Parathyroid adenoma (tissue), 2 donors: ENCODE measurements at regions not wholly inside any gene's neighbourhood (a gene's known extent, or its start where the extent isn't known, plus 50 kb on each side); places are given as distances from the start of the nearest gene placed in this dataset.

Experiments
- H2AFZ ChIP-seq: fragments of 300-600 bp; sonication (generic); one replicate; pipeline ENCODE4 v1.7.0; 2017; ENCODE audit warnings: antibody characterized with exemption, mild to moderate bottlenecking
- H3K27ac ChIP-seq: fragments of 300-600 bp; sonication (generic); one replicate; pipeline ENCODE4 v1.7.0; 2017
- H3K27me3 ChIP-seq: fragments of 300-600 bp; sonication (generic); one replicate; pipeline ENCODE4 v1.7.0; 2017; ENCODE audit warnings: low read length; ENCODE audit not compliant: control insufficient read depth, insufficient read depth
- H3K36me3 ChIP-seq: fragments of 300-600 bp; sonication (generic); one replicate; pipeline ENCODE4 v1.7.0; 2017; ENCODE audit warnings: low read length; ENCODE audit not compliant: control insufficient read depth, insufficient read depth
- H3K4me1 ChIP-seq: fragments of 300-600 bp; sonication (generic); one replicate; pipeline ENCODE4 v1.7.0; 2017; ENCODE audit warnings: control low read depth
- H3K4me2 ChIP-seq: fragments of 300-600 bp; sonication (generic); one replicate; pipeline ENCODE4 v1.7.0; 2017; ENCODE audit warnings: low read length
- H3K4me3 ChIP-seq: fragments of 300-600 bp; sonication (generic); one replicate; pipeline ENCODE4 v1.7.0; 2017; ENCODE audit warnings: low read depth, low read length
- H3K79me2 ChIP-seq: fragments of 300-600 bp; sonication (generic); one replicate; pipeline ENCODE4 v1.7.0; 2017; ENCODE audit warnings: control low read depth
- H3K9ac ChIP-seq: fragments of 300-600 bp; sonication (generic); one replicate; pipeline ENCODE4 v1.7.0; 2017; ENCODE audit warnings: mild to moderate bottlenecking
- H3K9me3 ChIP-seq: fragments of 300-600 bp; sonication (generic); one replicate; pipeline ENCODE4 v1.7.0; 2017; ENCODE audit warnings: low read length; ENCODE audit not compliant: control insufficient read depth
- CTCF ChIP-seq: fragments of 300-600 bp; sonication (generic); IDR thresholded peaks from one replicate; pipeline ENCODE4 v1.7.0; 2017; ENCODE audit warnings: antibody characterized with exemption, mild to moderate bottlenecking
- donor health status: primary hyperparathyroidism.

DNA sequence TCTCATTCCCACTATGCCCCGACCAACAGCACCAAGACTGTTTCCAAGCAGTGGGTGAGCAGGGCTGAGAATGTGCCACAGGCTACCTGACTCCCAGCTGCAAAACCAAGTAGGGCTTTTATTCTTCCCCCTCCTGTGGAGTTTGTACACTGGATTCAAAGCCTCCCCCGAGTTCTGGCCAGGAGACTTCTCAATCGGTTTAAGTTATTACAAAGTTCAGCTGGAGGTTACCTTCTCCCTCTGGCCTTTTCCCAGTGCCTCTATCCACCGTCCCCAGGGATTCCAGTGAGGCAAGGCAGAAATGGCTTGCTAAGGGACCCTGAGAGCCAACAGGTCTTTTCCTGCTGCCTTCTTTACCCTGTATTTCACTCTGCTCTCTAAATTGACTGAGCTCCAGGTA lies 217.0 kb downstream of the ADGRG6 start:
- no peak overlapping the region for H3K27ac ChIP-seq
- no peak overlapping the region for H3K4me2 ChIP-seq
- no peak for TF ChIP-seq CTCF
- no peak overlapping the region for H2AFZ ChIP-seq
- no peaks in the 10 kb centered on the region for H3K4me1 ChIP-seq
- H3K79me2 ChIP-seq, result no peaks in the 10 kb centered on the region
- H3K9me3 ChIP-seq, result no peaks in the 10 kb centered on the region
- H3K9ac ChIP-seq, result no peak overlapping the region
- no peaks in the 10 kb centered on the region for H3K27me3 ChIP-seq
- H3K4me3 ChIP-seq, result no peak overlapping the region
- H3K36me3 ChIP-seq, result no peaks in the 10 kb centered on the region

DNA sequence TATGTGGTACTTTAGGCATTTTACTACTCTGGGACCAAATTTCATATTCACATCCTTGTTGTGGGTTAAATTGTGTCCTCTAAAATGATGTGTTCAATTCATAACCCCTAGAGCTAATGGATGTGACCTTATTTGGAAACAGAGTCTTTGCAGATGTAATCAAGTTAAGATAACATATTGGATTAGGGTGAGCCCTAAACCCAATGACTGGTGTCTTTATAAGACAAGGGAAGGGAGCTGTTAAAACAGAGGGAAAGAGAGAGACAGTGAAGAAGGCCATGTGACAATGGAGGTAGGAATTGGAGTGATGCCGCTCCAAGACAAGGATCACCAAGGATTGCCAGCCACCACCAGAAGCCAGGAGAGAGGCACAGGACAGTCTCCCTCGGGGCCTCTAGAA lies 220.0 kb downstream of the ADGRG6 start:
- Histone ChIP-seq H3K27ac (no peak overlapping the region), H3K9ac (no peak overlapping the region), H3K36me3 (no peaks in the 10 kb centered on the region), H2AFZ (no peak overlapping the region), H3K9me3 (no peaks in the 10 kb centered on the region), H3K27me3 (no peaks in the 10 kb centered on the region), H3K4me2 (no peak overlapping the region), H3K4me3 (no peak overlapping the region), H3K4me1 (no peaks in the 10 kb centered on the region), H3K79me2 (no peaks in the 10 kb centered on the region)
- no peak for TF ChIP-seq CTCF

DNA sequence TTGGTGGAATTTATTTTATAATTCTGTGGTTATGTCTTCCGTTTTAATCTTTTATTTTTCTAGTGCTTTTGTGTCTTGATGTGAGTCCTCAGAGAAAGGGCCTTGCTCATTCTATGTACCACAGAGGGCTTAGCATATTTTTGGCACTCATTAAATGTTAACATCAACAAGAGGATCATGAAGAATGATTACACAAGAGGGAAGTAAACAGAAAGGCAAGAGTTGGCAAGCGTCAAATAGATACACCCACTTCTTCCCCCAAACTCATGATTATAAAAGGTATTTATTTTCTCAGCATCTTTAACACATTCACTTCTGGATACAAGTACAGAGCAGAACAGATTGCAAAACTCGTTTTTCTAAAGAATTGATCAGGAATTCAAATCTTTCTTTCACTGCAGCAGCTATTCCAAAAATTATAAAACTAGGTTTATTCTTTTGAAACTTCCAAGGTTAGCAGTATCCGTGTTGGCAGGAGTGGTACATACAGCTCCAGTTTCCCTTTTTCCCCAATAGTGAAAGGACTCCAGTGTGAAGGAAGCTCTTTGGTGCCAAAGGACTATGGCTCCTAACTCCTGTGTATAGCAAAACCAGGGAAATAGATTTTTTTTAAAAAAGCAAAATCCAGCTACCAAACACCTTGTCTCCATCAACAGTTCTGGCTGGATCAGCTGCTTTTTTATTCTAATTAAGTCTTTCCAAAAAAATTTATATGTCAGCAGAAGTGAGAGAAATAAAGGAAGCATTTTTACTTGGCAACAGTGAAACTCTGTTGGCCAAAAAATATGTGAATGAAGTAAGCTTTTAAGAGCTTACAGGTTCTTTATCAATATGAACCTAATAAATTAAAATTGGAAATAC lies 221.9 kb downstream of the ADGRG6 start:
- no peak overlapping the region for H3K9ac ChIP-seq
- no peak overlapping the region for H3K4me2 ChIP-seq
- H3K27me3 ChIP-seq, result no peaks in the 10 kb centered on the region
- H3K4me1 ChIP-seq, result no peaks in the 10 kb centered on the region
- H3K4me3 ChIP-seq, result no peak overlapping the region
- H2AFZ ChIP-seq, result no peak overlapping the region
- no peaks in the 10 kb centered on the region for H3K79me2 ChIP-seq
- no peak overlapping the region for H3K27ac ChIP-seq
- no peak for TF ChIP-seq CTCF
- H3K9me3 ChIP-seq, result no peaks in the 10 kb centered on the region
- no peaks in the 10 kb centered on the region for H3K36me3 ChIP-seq

- H3K4me3 ChIP-seq, result no peak overlapping the region
- no peaks in the 10 kb centered on the region for H3K9me3 ChIP-seq
- H3K4me1 ChIP-seq, result no peaks in the 10 kb centered on the region
- no peaks in the 10 kb centered on the region for H3K79me2 ChIP-seq
- H2AFZ ChIP-seq, result no peak overlapping the region
- no peaks in the 10 kb centered on the region for H3K27me3 ChIP-seq
- H3K36me3 ChIP-seq, result no peaks in the 10 kb centered on the region
- H3K27ac ChIP-seq, result no peak overlapping the region
- no peak overlapping the region for H3K9ac ChIP-seq
- no peak for TF ChIP-seq CTCF
- H3K4me2 ChIP-seq, result no peak overlapping the region
Measured at GRCh38 chr6:142530566-142530965, 228.8 kb downstream of the ADGRG6 start.

GRCh38 chr6:142531727-142532126 lies 229.9 kb downstream of the ADGRG6 start:
- H3K4me1 ChIP-seq, result no peaks in the 10 kb centered on the region
- no peaks in the 10 kb centered on the region for H3K79me2 ChIP-seq
- H3K4me3 ChIP-seq, result no peak overlapping the region
- no peak overlapping the region for H2AFZ ChIP-seq
- no peak overlapping the region for H3K27ac ChIP-seq
- no peaks in the 10 kb centered on the region for H3K36me3 ChIP-seq
- TF ChIP-seq CTCF, result no peak
- no peaks in the 10 kb centered on the region for H3K27me3 ChIP-seq
- no peak overlapping the region for H3K4me2 ChIP-seq
- no peaks in the 10 kb centered on the region for H3K9me3 ChIP-seq
- no peak overlapping the region for H3K9ac ChIP-seq
